GM23338 (cell line): ENCODE measurements at regions not wholly inside any gene's neighbourhood (a gene's known extent, or its start where the extent isn't known, plus 50 kb on each side); places are given as distances from the start of the nearest gene placed in this dataset.

Source experiments
- ATAC-seq: fragments of 200-7000 bp; cut with Tn5 transposase; 3 replicates; pipeline ENCODE4 v1.9.1; 2020
- DNase-seq: peaks from one replicate; pipeline ENCODE4 v3.0.0-alpha.2; 2015; ENCODE audit warnings: low spot score
- H2AFZ ChIP-seq: fragments of 200-600 bp; sonication (generic); 2 replicates; pipeline ENCODE4 v1.8.0; 2016; ENCODE audit warnings: antibody characterized with exemption, mild to moderate bottlenecking, moderate library complexity
- H3F3A ChIP-seq: fragments of 200-600 bp; sonication (generic); replicated peaks from 2 replicates; pipeline ENCODE4 v1.8.0; 2017; ENCODE audit warnings: antibody characterized with exemption, mixed run types, low read depth
- H3K27ac ChIP-seq: fragments of 200-600 bp; sonication (generic); 2 replicates; pipeline ENCODE4 v1.6.1; 2016; ENCODE audit warnings: low read depth
- H3K27me3 ChIP-seq: fragments of 200-600 bp; sonication (generic); 2 replicates; pipeline ENCODE4 v1.8.0; 2016; ENCODE audit warnings: mild to moderate bottlenecking, mixed run types, moderate library complexity; ENCODE audit not compliant: insufficient read depth
- H3K36me3 ChIP-seq: fragments of 200-600 bp; sonication (generic); 2 replicates; pipeline ENCODE4 v1.8.0; 2016; ENCODE audit warnings: mild to moderate bottlenecking; ENCODE audit not compliant: insufficient read depth
- H3K4me1 ChIP-seq: fragments of 200-600 bp; sonication (generic); 2 replicates; pipeline ENCODE4 v1.8.0; 2016; ENCODE audit warnings: mild to moderate bottlenecking, moderate library complexity; ENCODE audit not compliant: insufficient read depth
- H3K4me2 ChIP-seq: fragments of 200-600 bp; sonication (generic); 2 replicates; pipeline ENCODE4 v1.7.1; 2017; ENCODE audit warnings: mixed run types
- H3K4me3 ChIP-seq: fragments of 200-600 bp; sonication (generic); 2 replicates; pipeline ENCODE4 v1.6.1; 2016; ENCODE audit warnings: mixed run types
- H3K79me2 ChIP-seq: fragments of 200-600 bp; sonication (generic); replicated peaks from 2 replicates; pipeline ENCODE4 v1.8.0; 2017; ENCODE audit warnings: mild to moderate bottlenecking; ENCODE audit not compliant: insufficient read depth
- H3K9me2 ChIP-seq: fragments of 200-600 bp; sonication (generic); 2 replicates; pipeline ENCODE4 v1.8.0; 2017; ENCODE audit not compliant: insufficient read depth
- H4K20me1 ChIP-seq: fragments of 200-600 bp; sonication (generic); replicated peaks from 2 replicates; pipeline ENCODE4 v1.8.0; 2017; ENCODE audit warnings: mild to moderate bottlenecking; ENCODE audit not compliant: insufficient read depth
- H3K27ac Mint-ChIP-seq: 2 replicates; pipeline ENCODE4 v1.8.0; 2020; ENCODE audit warnings: inconsistent platforms, mild to moderate bottlenecking, moderate library complexity, mixed read lengths
- H3K27me3 Mint-ChIP-seq: 3 replicates; pipeline ENCODE4 v1.8.0; 2022; ENCODE audit warnings: low read depth, mild to moderate bottlenecking, moderate library complexity, mixed read lengths, inconsistent platforms; ENCODE audit not compliant: insufficient read depth, poor library complexity
- H3K36me3 Mint-ChIP-seq: 3 replicates; pipeline ENCODE4 v1.8.0; 2021; ENCODE audit warnings: low read depth, mild to moderate bottlenecking, inconsistent platforms, moderate library complexity, mixed read lengths
- H3K4me1 Mint-ChIP-seq: 3 replicates; pipeline ENCODE4 v1.8.0; 2020; ENCODE audit warnings: mild to moderate bottlenecking, inconsistent platforms, mixed read lengths
- H3K4me3 Mint-ChIP-seq: 3 replicates; pipeline ENCODE4 v1.8.0; 2021; ENCODE audit warnings: moderate library complexity, mild to moderate bottlenecking, inconsistent platforms, mixed read lengths
- H3K9me3 Mint-ChIP-seq: 3 replicates; pipeline ENCODE4 v1.8.0; 2020; ENCODE audit warnings: moderate library complexity, mild to moderate bottlenecking, inconsistent platforms, mixed read lengths
- CREB1 ChIP-seq: fragments of 250-450 bp; sonication (Bioruptor Pico); IDR thresholded peaks from 2 replicates; pipeline ENCODE4 v1.5.0; 2020; ENCODE audit warnings: low read depth, mild to moderate bottlenecking, moderate library complexity
- CTCF ChIP-seq, 2 experiments: fragments of 200-600 bp in 1 of 2; sonication (generic) in 1 of 2; conservative IDR thresholded peaks; 2 replicates each; pipeline versions ENCODE4 v1.5.1 to v1.6.1; 2016 to 2017; ENCODE audit warnings: antibody characterized with exemption in 2 of 2, low read depth in 2 of 2, mild to moderate bottlenecking in 2 of 2, moderate library complexity in 1 of 2
- EZH2 ChIP-seq: fragments of 200-600 bp; sonication (generic); IDR thresholded peaks from one replicate; pipeline ENCODE4 v1.8.0; 2017; ENCODE audit warnings: antibody characterized with exemption, mild to moderate bottlenecking, low read depth; ENCODE audit not compliant: unreplicated experiment
- EZH2phosphoT487 ChIP-seq: fragments of 200-600 bp; sonication (generic); IDR thresholded peaks from one replicate; pipeline ENCODE4 v1.8.1; 2018; ENCODE audit warnings: antibody characterized with exemption; ENCODE audit not compliant: unreplicated experiment
- JUNB ChIP-seq: IDR thresholded peaks from one replicate; pipeline ENCODE4 v1.6.1; 2016; ENCODE audit warnings: antibody characterized with exemption; ENCODE audit not compliant: unreplicated experiment
- POLR2AphosphoS5 ChIP-seq: IDR thresholded peaks from 2 replicates; pipeline ENCODE4 v1.6.1; 2016; ENCODE audit warnings: antibody characterized with exemption, low read depth
- REST ChIP-seq: IDR thresholded peaks from one replicate; pipeline ENCODE4 v1.6.1; 2018; ENCODE audit warnings: antibody characterized with exemption; ENCODE audit not compliant: unreplicated experiment
- STAT1 ChIP-seq: IDR thresholded peaks from one replicate; pipeline ENCODE4 v1.6.1; 2016; ENCODE audit warnings: antibody characterized with exemption; ENCODE audit not compliant: unreplicated experiment
- ZNF114 ChIP-seq: fragments of 250-450 bp; sonication (Bioruptor Pico); IDR thresholded peaks from 2 replicates; pipeline ENCODE4 v1.5.0; 2020; ENCODE audit warnings: mild to moderate bottlenecking, moderate library complexity
- ZNF331 ChIP-seq: fragments of 250-450 bp; sonication (Bioruptor Pico); IDR thresholded peaks from 2 replicates; pipeline ENCODE4 v1.5.0; 2020; ENCODE audit warnings: low read depth, mild to moderate bottlenecking, moderate library complexity
- TF ChIP-seq, protein P1 (sequence below): fragments of 250-450 bp; sonication (Bioruptor Pico); IDR thresholded peaks from 2 replicates; pipeline ENCODE4 v1.5.0; 2020; ENCODE audit warnings: mild to moderate bottlenecking, moderate library complexity
- TF ChIP-seq, protein P2 (sequence below): IDR thresholded peaks from 2 replicates; pipeline ENCODE4 v1.6.1; 2016; ENCODE audit warnings: antibody characterized with exemption

- DNase-seq (no peak), ATAC-seq (no peak)
- Mint-ChIP-seq H3K36me3 (no peaks in the 10 kb centered on the region), H3K4me1 (peaks cover 6% of the 10 kb centered on the region; the same call in 1 of the 3 replicates), H3K4me3 (no peak overlapping the region), H3K27me3 (no peaks in the 10 kb centered on the region), H3K27ac (no peak overlapping the region), H3K9me3 (no peaks in the 10 kb centered on the region; the same call in 2 of the 3 replicates)
- Histone ChIP-seq H3K4me1 (no peaks in the 10 kb centered on the region), H4K20me1 (no peaks in the 10 kb centered on the region), H3K79me2 (no peaks in the 10 kb centered on the region), H3K27me3 (no peaks in the 10 kb centered on the region), H3K4me3 (no peak overlapping the region), H3F3A (no peaks in the 10 kb centered on the region), H3K36me3 (no peaks in the 10 kb centered on the region), H2AFZ (no peak overlapping the region), H3K4me2 (no peak overlapping the region), H3K9me2 (peaks cover 16% of the 10 kb centered on the region; the same call in 1 of the 2 replicates), H3K27ac (no peak overlapping the region)
- TF ChIP-seq ZNF114 (CRISPR knock-in tag) (no peak), POLR2AphosphoS5 (no peak), CTCF (conservative IDR thresholded peaks at IDR 0.05; ENCODE audit: low read depth in 2 of 2) (no peak), STAT1 (no peak), JUNB (no peak), CREB1 (CRISPR knock-in tag) (no peak), EZH2 (no peak), REST (no peak), EZH2phosphoT487 (no peak), ZNF331 (CRISPR knock-in tag) (no peak)
- TF ChIP-seq, protein P1, sequence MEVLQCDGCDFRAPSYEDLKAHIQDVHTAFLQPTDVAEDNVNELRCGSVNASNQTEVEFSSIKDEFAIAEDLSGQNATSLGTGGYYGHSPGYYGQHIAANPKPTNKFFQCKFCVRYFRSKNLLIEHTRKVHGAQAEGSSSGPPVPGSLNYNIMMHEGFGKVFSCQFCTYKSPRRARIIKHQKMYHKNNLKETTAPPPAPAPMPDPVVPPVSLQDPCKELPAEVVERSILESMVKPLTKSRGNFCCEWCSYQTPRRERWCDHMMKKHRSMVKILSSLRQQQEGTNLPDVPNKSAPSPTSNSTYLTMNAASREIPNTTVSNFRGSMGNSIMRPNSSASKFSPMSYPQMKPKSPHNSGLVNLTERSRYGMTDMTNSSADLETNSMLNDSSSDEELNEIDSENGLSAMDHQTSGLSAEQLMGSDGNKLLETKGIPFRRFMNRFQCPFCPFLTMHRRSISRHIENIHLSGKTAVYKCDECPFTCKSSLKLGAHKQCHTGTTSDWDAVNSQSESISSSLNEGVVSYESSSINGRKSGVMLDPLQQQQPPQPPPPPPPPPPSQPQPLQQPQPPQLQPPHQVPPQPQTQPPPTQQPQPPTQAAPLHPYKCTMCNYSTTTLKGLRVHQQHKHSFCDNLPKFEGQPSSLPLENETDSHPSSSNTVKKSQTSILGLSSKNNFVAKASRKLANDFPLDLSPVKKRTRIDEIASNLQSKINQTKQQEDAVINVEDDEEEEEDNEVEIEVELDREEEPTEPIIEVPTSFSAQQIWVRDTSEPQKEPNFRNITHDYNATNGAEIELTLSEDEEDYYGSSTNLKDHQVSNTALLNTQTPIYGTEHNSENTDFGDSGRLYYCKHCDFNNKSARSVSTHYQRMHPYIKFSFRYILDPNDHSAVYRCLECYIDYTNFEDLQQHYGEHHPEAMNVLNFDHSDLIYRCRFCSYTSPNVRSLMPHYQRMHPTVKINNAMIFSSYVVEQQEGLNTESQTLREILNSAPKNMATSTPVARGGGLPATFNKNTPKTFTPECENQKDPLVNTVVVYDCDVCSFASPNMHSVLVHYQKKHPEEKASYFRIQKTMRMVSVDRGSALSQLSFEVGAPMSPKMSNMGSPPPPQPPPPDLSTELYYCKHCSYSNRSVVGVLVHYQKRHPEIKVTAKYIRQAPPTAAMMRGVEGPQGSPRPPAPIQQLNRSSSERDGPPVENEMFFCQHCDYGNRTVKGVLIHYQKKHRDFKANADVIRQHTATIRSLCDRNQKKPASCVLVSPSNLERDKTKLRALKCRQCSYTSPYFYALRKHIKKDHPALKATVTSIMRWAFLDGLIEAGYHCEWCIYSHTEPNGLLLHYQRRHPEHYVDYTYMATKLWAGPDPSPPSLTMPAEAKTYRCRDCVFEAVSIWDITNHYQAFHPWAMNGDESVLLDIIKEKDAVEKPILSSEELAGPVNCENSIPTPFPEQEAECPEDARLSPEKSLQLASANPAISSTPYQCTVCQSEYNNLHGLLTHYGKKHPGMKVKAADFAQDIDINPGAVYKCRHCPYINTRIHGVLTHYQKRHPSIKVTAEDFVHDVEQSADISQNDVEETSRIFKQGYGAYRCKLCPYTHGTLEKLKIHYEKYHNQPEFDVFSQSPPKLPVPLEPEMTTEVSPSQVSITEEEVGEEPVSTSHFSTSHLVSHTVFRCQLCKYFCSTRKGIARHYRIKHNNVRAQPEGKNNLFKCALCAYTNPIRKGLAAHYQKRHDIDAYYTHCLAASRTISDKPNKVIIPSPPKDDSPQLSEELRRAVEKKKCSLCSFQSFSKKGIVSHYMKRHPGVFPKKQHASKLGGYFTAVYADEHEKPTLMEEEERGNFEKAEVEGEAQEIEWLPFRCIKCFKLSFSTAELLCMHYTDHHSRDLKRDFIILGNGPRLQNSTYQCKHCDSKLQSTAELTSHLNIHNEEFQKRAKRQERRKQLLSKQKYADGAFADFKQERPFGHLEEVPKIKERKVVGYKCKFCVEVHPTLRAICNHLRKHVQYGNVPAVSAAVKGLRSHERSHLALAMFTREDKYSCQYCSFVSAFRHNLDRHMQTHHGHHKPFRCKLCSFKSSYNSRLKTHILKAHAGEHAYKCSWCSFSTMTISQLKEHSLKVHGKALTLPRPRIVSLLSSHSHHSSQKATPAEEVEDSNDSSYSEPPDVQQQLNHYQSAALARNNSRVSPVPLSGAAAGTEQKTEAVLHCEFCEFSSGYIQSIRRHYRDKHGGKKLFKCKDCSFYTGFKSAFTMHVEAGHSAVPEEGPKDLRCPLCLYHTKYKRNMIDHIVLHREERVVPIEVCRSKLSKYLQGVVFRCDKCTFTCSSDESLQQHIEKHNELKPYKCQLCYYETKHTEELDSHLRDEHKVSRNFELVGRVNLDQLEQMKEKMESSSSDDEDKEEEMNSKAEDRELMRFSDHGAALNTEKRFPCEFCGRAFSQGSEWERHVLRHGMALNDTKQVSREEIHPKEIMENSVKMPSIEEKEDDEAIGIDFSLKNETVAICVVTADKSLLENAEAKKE (CRISPR knock-in tag) = no peak
- TF ChIP-seq, protein P2, sequence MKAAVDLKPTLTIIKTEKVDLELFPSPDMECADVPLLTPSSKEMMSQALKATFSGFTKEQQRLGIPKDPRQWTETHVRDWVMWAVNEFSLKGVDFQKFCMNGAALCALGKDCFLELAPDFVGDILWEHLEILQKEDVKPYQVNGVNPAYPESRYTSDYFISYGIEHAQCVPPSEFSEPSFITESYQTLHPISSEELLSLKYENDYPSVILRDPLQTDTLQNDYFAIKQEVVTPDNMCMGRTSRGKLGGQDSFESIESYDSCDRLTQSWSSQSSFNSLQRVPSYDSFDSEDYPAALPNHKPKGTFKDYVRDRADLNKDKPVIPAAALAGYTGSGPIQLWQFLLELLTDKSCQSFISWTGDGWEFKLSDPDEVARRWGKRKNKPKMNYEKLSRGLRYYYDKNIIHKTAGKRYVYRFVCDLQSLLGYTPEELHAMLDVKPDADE = no peak
Measured at GRCh38 chr12:105814283-105814682, 324.5 kb downstream of the NUAK1 start.
